Transverse colon (tissue), 4 donors: ENCODE measurements at regions not wholly inside any gene's neighbourhood (a gene's known extent, or its start where the extent isn't known, plus 50 kb on each side); places are given as distances from the start of the nearest gene placed in this dataset.

ENCODE experiments used
- DNase-seq: peaks from one replicate; pipeline ENCODE4 v3.0.0-alpha.2; 2019
- H3K27ac ChIP-seq, 4 donors: fragments of 200-600 bp; sonication (generic); 2 replicates each; pipeline ENCODE4 v1.5.1; 2016 to 2018; ENCODE audit warnings: inconsistent platforms in 4 of 4
- H3K27me3 ChIP-seq: fragments of 200-600 bp; sonication (generic); 2 replicates; pipeline ENCODE4 v1.5.1; 2017; ENCODE audit warnings: inconsistent platforms
- H3K36me3 ChIP-seq, 4 donors: fragments of 200-600 bp; sonication (generic); 2 replicates each; pipeline ENCODE4 v1.5.1; 2017 to 2019; ENCODE audit warnings: inconsistent platforms in 4 of 4
- H3K4me1 ChIP-seq, 4 donors: fragments of 200-600 bp; sonication (generic); 2 replicates each; pipeline ENCODE4 v1.5.1; 2017 to 2020; ENCODE audit warnings: inconsistent platforms in 4 of 4
- H3K4me3 ChIP-seq, 4 donors: fragments of 200-600 bp; sonication (generic); 1 replicate in 1 of 4; 2 replicates in 3 of 4; pipeline versions ENCODE4 v1.5.1 to v1.6.1; 2017 to 2019; ENCODE audit warnings: inconsistent platforms in 4 of 4
- H3K9me3 ChIP-seq, 2 donors: fragments of 200-600 bp; sonication (generic); 2 replicates each; pipeline ENCODE4 v1.5.1; 2017 to 2019; ENCODE audit warnings: inconsistent platforms in 2 of 2
- CTCF ChIP-seq, 5 experiments: fragments of 200-600 bp in 3 of 5; fragments of 450-650 bp in 2 of 5; sonication (generic) in 3 of 5; IDR thresholded peaks; 1 replicate in 2 of 5; 2 replicates in 3 of 5; pipeline ENCODE4 v1.5.1; 2016 to 2017; ENCODE audit warnings: antibody characterized with exemption in 5 of 5, inconsistent platforms in 3 of 5, mild to moderate bottlenecking in 2 of 5, moderate library complexity in 1 of 5
- EP300 ChIP-seq: sonication (generic); formaldehyde crosslinking; IDR thresholded peaks from one replicate; pipeline ENCODE4 v1.6.1; 2017; ENCODE audit warnings: antibody characterized with exemption, low read depth
- POLR2A ChIP-seq: fragments of 450-650 bp; IDR thresholded peaks from one replicate; pipeline ENCODE4 v1.6.1; 2016; ENCODE audit warnings: antibody characterized with exemption, mild to moderate bottlenecking, moderate library complexity
- POLR2AphosphoS5 ChIP-seq, 3 donors: sonication (generic); formaldehyde crosslinking; IDR thresholded peaks; one replicate each; pipeline ENCODE4 v1.6.1; 2016; ENCODE audit warnings: antibody characterized with exemption in 3 of 3
- WGBS, 2 donors: methylation state at CpG; one replicate each; pipeline ENCODE4 v1.1.5; 2018; ENCODE audit warnings: low coverage in 1 of 2; 5-methylcytosine and 5-hydroxymethylcytosine counted together
- in situ Hi-C, 4 donors: fragments of 200-750 bp; cut with MboI; loops; one replicate each; pipeline versions ENCODE4 v1.15.0 to v1.15.1; 2017; ENCODE audit warnings: low sequenced_read_pairs in 3 of 4, low pct_ligation_motif_present in 1 of 4, low pct_unique_long_range_greater_than_20kb in 1 of 4
- intact Hi-C: fragments of 100-400 bp; cut with DNase I; formaldehyde crosslinking; loops from one replicate; pipeline ENCODE4 v1.15.1; 2023; ENCODE audit warnings: low total_unique reads

GRCh38 chr2:225289659-225290058 lies 109.9 kb upstream of the NYAP2 start:
- no peak overlapping the region for H3K4me3 ChIP-seq
- H3K4me1 ChIP-seq: no peaks in the 10 kb centered on the region
- TF ChIP-seq CTCF (IDR thresholded peaks at IDR 0.05): no peak
- TF ChIP-seq EP300: no peak
- no peak for TF ChIP-seq POLR2A
- no peak for TF ChIP-seq POLR2AphosphoS5 (IDR thresholded peaks at IDR 0.05)
- WGBS, 2 donors: 71% methylated on average over 1 to 2 of the region's 2 CpGs
- in situ Hi-C loops: loop anchor here in 1 of 4 donors (25.0 kb wide), 1 partner anchor 1723 kb away; no protein-coding TSS in a partner anchor
- H3K27me3 ChIP-seq: no peaks in the 10 kb centered on the region
- no peaks in the 10 kb centered on the region for H3K9me3 ChIP-seq
- intact Hi-C loops: no loop called here
- DNase-seq: no peak
- H3K36me3 ChIP-seq: no peaks in the 10 kb centered on the region
- H3K27ac ChIP-seq: no peak overlapping the region

DNA sequence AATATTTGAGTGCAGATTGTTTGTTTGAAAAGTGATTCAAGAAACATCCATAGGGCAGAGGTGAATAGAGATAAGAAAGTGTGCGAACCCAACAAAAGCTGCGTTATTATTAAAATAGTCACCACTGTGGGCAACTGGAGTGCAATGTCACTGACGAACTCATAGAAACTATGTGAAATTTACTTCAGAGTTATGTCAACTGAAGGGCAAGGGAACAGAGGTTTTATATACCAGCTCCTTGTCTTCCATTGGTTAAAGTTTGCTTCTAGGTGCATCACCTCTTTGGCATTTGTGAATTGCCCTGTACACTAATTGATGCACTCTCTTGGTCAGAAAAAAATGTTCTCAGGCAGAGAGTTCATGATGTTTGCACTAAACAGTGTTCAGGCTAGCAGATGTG lies 110.5 kb upstream of the NYAP2 start:
- H3K4me1 ChIP-seq: no peaks in the 10 kb centered on the region
- H3K36me3 ChIP-seq: no peaks in the 10 kb centered on the region
- no peaks in the 10 kb centered on the region for H3K9me3 ChIP-seq
- TF ChIP-seq EP300: no peak
- TF ChIP-seq POLR2A: no peak
- no peak for TF ChIP-seq POLR2AphosphoS5 (IDR thresholded peaks at IDR 0.05)
- TF ChIP-seq CTCF (IDR thresholded peaks at IDR 0.05): no peak
- H3K4me3 ChIP-seq: no peak overlapping the region
- in situ Hi-C loops: loop anchor here in 1 of 4 donors (25.0 kb wide), 1 partner anchor 1723 kb away; no protein-coding TSS in a partner anchor
- DNase-seq: no peak
- intact Hi-C loops: no loop called here
- no peak overlapping the region for H3K27ac ChIP-seq
- WGBS, 2 donors: 79 to 80% methylated on average over 1 to 3 of the region's 3 CpGs
- no peaks in the 10 kb centered on the region for H3K27me3 ChIP-seq

- H3K27ac ChIP-seq: no peak overlapping the region
- intact Hi-C loops (no loop called here), in situ Hi-C loops (loop anchor here in 1 of 4 donors (25.0 kb wide), 1 partner anchor 1729 kb away; no protein-coding TSS in a partner anchor)
- TF ChIP-seq CTCF (IDR thresholded peaks at IDR 0.05) (peak; percentile 38 to 64 (median 51)), POLR2AphosphoS5 (IDR thresholded peaks at IDR 0.05) (no peak), POLR2A (no peak), EP300 (no peak)
- H3K27me3 ChIP-seq: no peaks in the 10 kb centered on the region
- H3K4me3 ChIP-seq: no peak overlapping the region
- H3K9me3 ChIP-seq: no peaks in the 10 kb centered on the region
- WGBS, 2 donors: 30 to 39% methylated on average over 3 to 4 of the region's 4 CpGs
- no peak for DNase-seq
- H3K4me1 ChIP-seq: no peaks in the 10 kb centered on the region
- no peaks in the 10 kb centered on the region for H3K36me3 ChIP-seq
Observed at GRCh38 chr2:225282858-225283710, 116.4 kb upstream of the NYAP2 start.

- WGBS, 2 donors: 37 to 41% methylated on average over 3 of the region's 3 CpGs
- in situ Hi-C loops: loop anchor here in 1 of 4 donors (25.0 kb wide), 1 partner anchor 1736 kb away; no protein-coding TSS in a partner anchor
- intact Hi-C loops: no loop called here
Observed at GRCh38 chr2:225276207-225276606, 123.3 kb upstream of the NYAP2 start.

More at GRCh38 chr2:225276207-225276606, 123.3 kb upstream of the NYAP2 start:
- Histone ChIP-seq H3K27me3 (no peaks in the 10 kb centered on the region), H3K36me3 (no peaks in the 10 kb centered on the region), H3K4me3 (no peak overlapping the region), H3K9me3 (no peaks in the 10 kb centered on the region), H3K27ac (no peak overlapping the region), H3K4me1 (no peaks in the 10 kb centered on the region)
- DNase-seq: no peak
- TF ChIP-seq CTCF (IDR thresholded peaks at IDR 0.05): no peak
- no peak for TF ChIP-seq EP300
- no peak for TF ChIP-seq POLR2A
- TF ChIP-seq POLR2AphosphoS5 (IDR thresholded peaks at IDR 0.05): no peak
